Fibroblast of mammary gland (primary cell): ENCODE measurements at regions not wholly inside any gene's neighbourhood (a gene's known extent, or its start where the extent isn't known, plus 50 kb on each side); places are given as distances from the start of the nearest gene placed in this dataset.

Experiments used
- DNase-seq: peaks from one replicate; pipeline ENCODE4 v3.0.0-alpha.2; 2010; ENCODE audit warnings: low read depth
- H3K4me3 ChIP-seq: 2 replicates; pipeline ENCODE4 v1.5.1; 2011; ENCODE audit warnings: low read depth, mild to moderate bottlenecking, low read length, moderate library complexity; ENCODE audit not compliant: control insufficient read depth
- CTCF ChIP-seq: conservative IDR thresholded peaks from 2 replicates; pipeline ENCODE4 v1.5.1; 2011; ENCODE audit warnings: low read depth, low read length, inconsistent platforms; ENCODE audit not compliant: control insufficient read depth, insufficient read depth

GRCh38 chr15:37820380-37821128 lies 113.9 kb upstream of the TMCO5A start:
- no peak for DNase-seq
- no peak overlapping the region for H3K4me3 ChIP-seq
- TF ChIP-seq CTCF, result no peak

GRCh38 chr15:37823601-37824275 lies 110.7 kb upstream of the TMCO5A start:
- no peak for DNase-seq
- no peak for TF ChIP-seq CTCF
- H3K4me3 ChIP-seq, result no peak overlapping the region

GRCh38 chr15:37824717-37825382 lies 109.6 kb upstream of the TMCO5A start:
- H3K4me3 ChIP-seq, result no peak overlapping the region
- DNase-seq, result peak; percentile 97
- peak; percentile 31 for TF ChIP-seq CTCF

DNA sequence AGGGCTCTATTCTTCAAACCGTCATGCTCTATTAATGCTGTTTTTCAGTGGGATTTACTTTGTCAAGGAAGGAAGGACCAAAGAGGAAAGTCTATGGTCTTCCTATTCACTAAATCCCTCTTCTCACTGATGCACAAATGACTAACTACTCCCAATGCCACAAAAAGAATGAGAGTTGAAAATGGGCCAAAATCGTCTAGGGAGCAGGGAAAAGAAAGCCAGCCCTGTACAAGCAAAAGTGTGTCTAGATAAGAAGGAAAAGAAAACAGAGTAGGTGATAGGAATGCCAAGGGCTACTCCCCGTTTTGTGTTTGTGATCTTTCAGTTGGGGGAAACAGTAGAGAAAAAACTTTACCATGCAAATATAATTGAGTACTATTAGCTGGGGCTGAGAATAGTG lies 97.2 kb upstream of the TMCO5A start:
- no peak overlapping the region for H3K4me3 ChIP-seq
- peak; percentile 18 for DNase-seq
- TF ChIP-seq CTCF, result no peak

DNA sequence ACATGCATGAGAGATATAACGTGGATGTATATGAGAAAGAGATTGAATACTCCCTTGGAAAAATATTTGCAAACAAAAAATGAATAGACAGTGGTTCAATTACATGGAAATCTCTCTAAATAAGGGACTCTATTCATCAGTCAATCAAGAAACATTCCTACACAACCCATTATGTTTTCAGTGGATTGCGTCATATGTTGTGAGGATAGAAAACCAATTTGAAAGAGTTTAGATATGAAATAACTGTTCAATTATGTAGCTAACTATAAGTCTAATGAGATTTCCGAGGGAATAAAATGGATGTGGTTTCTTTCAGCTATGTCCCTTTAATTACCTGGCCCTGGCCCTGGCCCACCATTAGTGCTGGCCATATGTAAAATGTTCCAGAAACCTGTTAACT lies 86.7 kb upstream of the TMCO5A start:
- H3K4me3 ChIP-seq, result no peak overlapping the region
- no peak for TF ChIP-seq CTCF
- DNase-seq, result no peak

- H3K4me3 ChIP-seq, result no peak overlapping the region
- DNase-seq, result no peak
- TF ChIP-seq CTCF, result no peak
Measured at GRCh38 chr15:37856109-37856508, 78.3 kb upstream of the TMCO5A start.
